ENCODE measurements at regions not wholly inside any gene's neighbourhood (a gene's known extent, or its start where the extent isn't known, plus 50 kb on each side); places are given as distances from the start of the nearest gene placed in this dataset.

DNA sequence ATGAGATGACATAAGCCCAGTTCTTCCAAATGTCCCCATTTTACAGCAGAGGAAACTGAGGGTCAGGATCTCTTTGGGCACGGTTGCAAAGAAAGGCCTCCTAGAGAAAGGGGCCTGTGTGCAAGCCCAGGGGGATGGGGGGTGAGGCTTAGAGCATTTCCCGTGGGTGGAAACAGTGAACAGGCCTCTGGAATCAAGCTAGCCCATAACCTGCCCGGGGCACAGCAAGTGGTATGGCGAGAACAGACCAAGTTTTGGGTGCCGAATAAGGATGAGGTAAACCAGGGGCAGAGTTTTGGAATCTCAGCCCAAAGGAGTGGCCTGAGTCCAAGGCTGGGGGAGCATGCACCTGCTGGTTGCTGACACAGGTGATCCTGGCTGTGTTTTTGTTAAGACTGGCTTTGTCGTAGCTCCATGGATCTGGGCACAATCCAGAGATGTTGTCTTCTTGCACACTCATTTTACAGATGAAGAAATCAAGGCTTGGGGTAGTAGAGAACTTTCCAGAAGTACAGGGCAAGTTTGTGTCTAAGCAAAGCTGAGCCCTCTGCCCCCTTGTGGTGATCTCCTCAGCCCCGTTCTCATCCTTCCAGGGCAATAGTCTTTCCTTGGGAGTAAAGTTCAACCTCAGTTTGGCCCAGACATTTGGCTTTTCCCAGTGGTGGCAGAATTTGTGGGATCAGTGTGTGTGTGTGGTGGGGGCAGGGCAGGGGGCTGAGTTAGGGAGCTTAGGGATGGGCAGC, 53.5 kb upstream of the MYEOV start:
- TF ChIP-seq, protein P1, sequence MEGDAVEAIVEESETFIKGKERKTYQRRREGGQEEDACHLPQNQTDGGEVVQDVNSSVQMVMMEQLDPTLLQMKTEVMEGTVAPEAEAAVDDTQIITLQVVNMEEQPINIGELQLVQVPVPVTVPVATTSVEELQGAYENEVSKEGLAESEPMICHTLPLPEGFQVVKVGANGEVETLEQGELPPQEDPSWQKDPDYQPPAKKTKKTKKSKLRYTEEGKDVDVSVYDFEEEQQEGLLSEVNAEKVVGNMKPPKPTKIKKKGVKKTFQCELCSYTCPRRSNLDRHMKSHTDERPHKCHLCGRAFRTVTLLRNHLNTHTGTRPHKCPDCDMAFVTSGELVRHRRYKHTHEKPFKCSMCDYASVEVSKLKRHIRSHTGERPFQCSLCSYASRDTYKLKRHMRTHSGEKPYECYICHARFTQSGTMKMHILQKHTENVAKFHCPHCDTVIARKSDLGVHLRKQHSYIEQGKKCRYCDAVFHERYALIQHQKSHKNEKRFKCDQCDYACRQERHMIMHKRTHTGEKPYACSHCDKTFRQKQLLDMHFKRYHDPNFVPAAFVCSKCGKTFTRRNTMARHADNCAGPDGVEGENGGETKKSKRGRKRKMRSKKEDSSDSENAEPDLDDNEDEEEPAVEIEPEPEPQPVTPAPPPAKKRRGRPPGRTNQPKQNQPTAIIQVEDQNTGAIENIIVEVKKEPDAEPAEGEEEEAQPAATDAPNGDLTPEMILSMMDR (conservative IDR thresholded peaks at IDR 0.05; ENCODE audit: low read length) = peak; percentile 43
- TF ChIP-seq EZH2phosphoT487 (IDR thresholded peaks at IDR 0.05; ENCODE audit: borderline replicate concordance) = no peak

Data from Loucy (cell line).